Neutrophil (primary cell): ENCODE measurements at regions not wholly inside any gene's neighbourhood (a gene's known extent, or its start where the extent isn't known, plus 50 kb on each side); places are given as distances from the start of the nearest gene placed in this dataset.

ENCODE experiments used
- H3K27ac ChIP-seq: fragments of 200-600 bp; sonication (generic); 2 replicates; pipeline ENCODE4 v1.5.1; 2016; ENCODE audit warnings: mild to moderate bottlenecking, moderate library complexity
- H3K27me3 ChIP-seq: fragments of 200-600 bp; sonication (generic); 2 replicates; pipeline ENCODE4 v1.6.0; 2016; ENCODE audit warnings: mild to moderate bottlenecking
- H3K36me3 ChIP-seq: fragments of 200-600 bp; sonication (generic); 2 replicates; pipeline ENCODE4 v1.5.1; 2017
- H3K4me1 ChIP-seq, 2 experiments: fragments of 200-600 bp in 1 of 2; sonication (generic) in 1 of 2; 1 replicate in 1 of 2; 2 replicates in 1 of 2; pipeline versions ENCODE4 v1.5.1 to v1.6.1; 2013 to 2016; ENCODE audit warnings: low read depth in 1 of 2, low read length in 1 of 2, mild to moderate bottlenecking in 1 of 2, moderate library complexity in 1 of 2; ENCODE audit not compliant: control insufficient read depth in 1 of 2, insufficient read depth in 1 of 2
- H3K4me3 ChIP-seq, 2 experiments: fragments of 200-600 bp in 1 of 2; sonication (generic) in 1 of 2; 1 replicate in 1 of 2; 2 replicates in 1 of 2; pipeline ENCODE4 v1.5.1; 2013 to 2016; ENCODE audit warnings: low read depth in 1 of 2, low read length in 1 of 2, mild to moderate bottlenecking in 1 of 2, moderate library complexity in 1 of 2
- H3K9me3 ChIP-seq: fragments of 200-600 bp; sonication (generic); 2 replicates; pipeline ENCODE4 v1.5.1; 2016
- TF ChIP-seq, protein P1 (sequence below): fragments of 200-600 bp; sonication (generic); IDR thresholded peaks from 2 replicates; pipeline ENCODE4 v1.5.1; 2016; ENCODE audit warnings: antibody characterized with exemption

DNA sequence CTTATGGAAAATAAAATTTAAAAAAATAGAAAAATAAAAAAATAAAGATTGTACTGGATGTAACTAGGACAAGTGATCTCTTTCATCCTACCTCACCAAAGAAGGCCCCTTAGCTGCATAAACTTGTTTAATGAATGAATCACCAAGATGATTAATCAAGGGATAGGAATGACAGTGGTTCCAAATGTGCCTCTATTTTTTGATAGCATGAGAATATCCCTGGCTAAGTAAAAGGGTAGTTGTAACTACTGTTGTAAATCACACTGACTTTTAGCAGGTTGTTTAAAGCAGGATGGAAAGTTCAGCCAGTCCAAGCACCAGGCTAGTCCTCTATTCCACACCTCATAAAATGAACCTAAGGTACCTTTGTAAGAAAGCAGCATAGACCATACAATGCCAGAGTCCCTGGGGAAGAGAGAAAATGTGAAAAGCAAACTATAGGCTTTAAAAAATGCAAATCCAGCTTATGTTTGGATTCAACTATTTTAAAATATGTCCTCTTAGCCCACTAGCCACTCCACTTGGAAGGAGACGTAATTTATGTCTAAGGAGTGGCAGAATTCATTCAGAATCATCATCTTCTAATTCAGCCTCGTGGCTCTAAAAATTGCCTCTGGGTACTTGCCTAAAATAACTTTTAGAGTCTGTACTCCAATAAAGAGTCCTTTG is 126.8 kb downstream of the SKIDA1 start:
- Histone ChIP-seq H3K4me1 (no peaks in the 10 kb centered on the region), H3K9me3 (no peaks in the 10 kb centered on the region), H3K4me3 (no peak overlapping the region), H3K27ac (no peak overlapping the region), H3K27me3 (peaks cover 15% of the 10 kb centered on the region), H3K36me3 (no peaks in the 10 kb centered on the region)
- TF ChIP-seq, protein P1, sequence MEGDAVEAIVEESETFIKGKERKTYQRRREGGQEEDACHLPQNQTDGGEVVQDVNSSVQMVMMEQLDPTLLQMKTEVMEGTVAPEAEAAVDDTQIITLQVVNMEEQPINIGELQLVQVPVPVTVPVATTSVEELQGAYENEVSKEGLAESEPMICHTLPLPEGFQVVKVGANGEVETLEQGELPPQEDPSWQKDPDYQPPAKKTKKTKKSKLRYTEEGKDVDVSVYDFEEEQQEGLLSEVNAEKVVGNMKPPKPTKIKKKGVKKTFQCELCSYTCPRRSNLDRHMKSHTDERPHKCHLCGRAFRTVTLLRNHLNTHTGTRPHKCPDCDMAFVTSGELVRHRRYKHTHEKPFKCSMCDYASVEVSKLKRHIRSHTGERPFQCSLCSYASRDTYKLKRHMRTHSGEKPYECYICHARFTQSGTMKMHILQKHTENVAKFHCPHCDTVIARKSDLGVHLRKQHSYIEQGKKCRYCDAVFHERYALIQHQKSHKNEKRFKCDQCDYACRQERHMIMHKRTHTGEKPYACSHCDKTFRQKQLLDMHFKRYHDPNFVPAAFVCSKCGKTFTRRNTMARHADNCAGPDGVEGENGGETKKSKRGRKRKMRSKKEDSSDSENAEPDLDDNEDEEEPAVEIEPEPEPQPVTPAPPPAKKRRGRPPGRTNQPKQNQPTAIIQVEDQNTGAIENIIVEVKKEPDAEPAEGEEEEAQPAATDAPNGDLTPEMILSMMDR, result no peak

DNA sequence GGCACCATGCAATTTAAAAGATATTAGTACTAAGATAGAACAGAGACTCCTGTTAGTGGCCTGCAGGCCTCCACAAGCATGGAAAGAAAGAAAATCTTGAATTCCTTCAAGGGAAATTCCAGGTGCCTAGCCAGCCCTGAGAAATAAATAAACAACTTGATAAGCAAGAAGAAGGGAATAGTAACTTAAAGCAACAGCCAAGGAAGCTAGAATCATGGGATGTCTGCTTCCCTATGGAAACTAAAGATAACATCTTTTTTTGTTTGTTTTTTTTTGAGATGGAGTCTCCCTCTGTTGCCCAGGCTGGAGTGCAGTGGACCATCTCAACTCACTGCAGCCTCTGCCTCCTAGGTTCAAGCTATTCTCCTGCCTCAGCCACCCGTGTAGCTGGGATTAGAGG is 128.6 kb downstream of the SKIDA1 start:
- no peaks in the 10 kb centered on the region for H3K36me3 ChIP-seq
- H3K27ac ChIP-seq, result no peak overlapping the region
- H3K4me3 ChIP-seq, result no peak overlapping the region
- H3K4me1 ChIP-seq, result no peaks in the 10 kb centered on the region
- peaks cover 15% of the 10 kb centered on the region for H3K27me3 ChIP-seq
- TF ChIP-seq, protein P1, result no peak
- H3K9me3 ChIP-seq, result no peaks in the 10 kb centered on the region

DNA sequence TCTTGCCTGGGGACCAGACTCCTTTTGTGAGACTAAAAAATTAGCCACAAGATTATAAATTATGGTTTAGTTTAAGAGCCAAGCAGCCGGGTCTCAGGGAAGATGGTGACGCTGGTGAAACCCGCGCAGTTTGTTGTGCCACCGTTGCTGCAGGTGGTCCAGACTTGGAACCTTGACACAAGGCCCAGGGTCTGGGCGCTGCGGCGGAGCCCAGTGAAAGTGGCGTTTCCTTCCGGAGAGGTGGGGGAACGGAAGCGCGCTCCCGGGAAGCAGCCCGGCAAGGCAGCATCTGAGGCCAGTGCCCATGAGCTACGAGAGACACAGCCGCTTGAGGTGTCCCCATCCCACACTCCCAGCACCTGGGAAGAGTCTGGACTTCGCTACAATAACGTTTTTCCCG is 131.6 kb downstream of the SKIDA1 start:
- H3K27ac ChIP-seq, result no peak overlapping the region
- no peak overlapping the region for H3K4me3 ChIP-seq
- H3K4me1 ChIP-seq, result no peaks in the 10 kb centered on the region
- no peaks in the 10 kb centered on the region for H3K9me3 ChIP-seq
- peaks cover 4% of the 10 kb centered on the region for H3K27me3 ChIP-seq
- H3K36me3 ChIP-seq, result no peaks in the 10 kb centered on the region
- TF ChIP-seq, protein P1, result no peak

DNA sequence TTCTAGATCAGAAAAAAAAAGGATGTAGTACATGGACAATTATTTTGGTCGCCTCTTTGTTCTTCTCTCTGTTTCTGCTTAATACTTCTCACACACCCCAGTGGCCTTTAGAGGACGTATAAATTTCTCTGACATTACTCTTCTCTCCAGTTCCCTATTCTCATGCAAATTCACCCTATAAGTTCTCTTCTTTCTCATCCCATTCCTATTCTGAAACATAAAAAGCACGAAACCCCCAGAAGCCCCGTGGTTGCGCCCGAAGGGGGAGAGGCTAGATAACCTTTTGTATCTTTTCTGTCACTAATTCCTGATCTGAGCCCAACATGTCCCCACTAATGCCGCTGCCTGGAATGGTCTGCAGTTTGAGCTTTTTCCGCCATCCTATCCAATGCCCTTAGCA is 136.9 kb downstream of the SKIDA1 start:
- Histone ChIP-seq H3K27ac (no peak overlapping the region), H3K9me3 (no peaks in the 10 kb centered on the region), H3K27me3 (no peaks in the 10 kb centered on the region), H3K4me3 (no peak overlapping the region), H3K36me3 (no peaks in the 10 kb centered on the region), H3K4me1 (no peaks in the 10 kb centered on the region)
- TF ChIP-seq, protein P1, result no peak

DNA sequence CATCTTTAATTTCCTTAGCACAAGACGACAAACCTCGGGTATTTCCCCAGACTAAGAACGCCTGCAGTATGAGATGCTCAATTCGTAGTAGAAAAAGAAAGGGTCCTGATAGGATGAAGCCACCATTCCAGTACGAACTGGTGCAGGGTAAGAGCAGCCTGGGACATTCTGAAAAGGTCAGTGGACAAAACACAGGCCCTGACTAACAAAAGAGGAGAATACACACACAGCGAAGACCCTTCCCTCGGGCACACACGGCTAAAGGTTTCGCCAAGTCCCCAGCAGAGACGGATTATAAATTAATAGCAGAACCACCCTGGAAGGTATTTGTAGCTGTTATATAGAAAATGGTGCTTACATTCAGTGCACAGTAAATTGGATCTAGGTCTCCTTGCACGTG is 137.6 kb downstream of the SKIDA1 start:
- Histone ChIP-seq H3K9me3 (no peaks in the 10 kb centered on the region), H3K4me1 (no peaks in the 10 kb centered on the region), H3K27me3 (no peaks in the 10 kb centered on the region), H3K27ac (no peak overlapping the region), H3K36me3 (no peaks in the 10 kb centered on the region), H3K4me3 (no peak overlapping the region)
- TF ChIP-seq, protein P1, result no peak
